Forelimb muscle (tissue), 1 donor: ENCODE measurements at regions not wholly inside any gene's neighbourhood (a gene's known extent, or its start where the extent isn't known, plus 50 kb on each side); places are given as distances from the start of the nearest gene placed in this dataset.
"Not testable (repeated sequence)": the region's sequence is repeated elsewhere in the genome, so short reads cannot be mapped to it uniquely, and the experiment has no call there.

Experiments
- DNase-seq: peaks from one replicate; pipeline ENCODE4 v3.0.0-alpha.2; 2013; ENCODE audit warnings: low read depth

GRCh38 chr16:29310852-29311314 is 95.6 kb downstream of the NPIPB11 start:
- no peak for DNase-seq

- not testable (repeated sequence) for DNase-seq
These were observed 96.3 kb downstream of the NPIPB11 start for GRCh38 chr16:29310243-29310642.

- DNase-seq = not testable (repeated sequence)
These were observed 96.9 kb downstream of the NPIPB11 start for GRCh38 chr16:29309601-29310000.

- DNase-seq = no peak
These were observed 97.6 kb downstream of the NPIPB11 start for GRCh38 chr16:29308644-29309546.

- DNase-seq = no peak
These were observed 98.7 kb downstream of the NPIPB11 start for GRCh38 chr16:29307598-29308507.

- no peak for DNase-seq
These were observed 99.4 kb downstream of the NPIPB11 start for GRCh38 chr16:29306943-29307597.

GRCh38 chr16:29306201-29306600 is 100.3 kb downstream of the NPIPB11 start:
- no peak for DNase-seq

GRCh38 chr16:29305018-29305417 is 101.5 kb downstream of the NPIPB11 start:
- DNase-seq = not testable (repeated sequence)

GRCh38 chr16:29304251-29304650 is 102.3 kb downstream of the NPIPB11 start:
- no peak for DNase-seq

GRCh38 chr16:29303520-29303919 is 103.0 kb downstream of the NPIPB11 start:
- no peak for DNase-seq

GRCh38 chr16:29302976-29303375 is 103.5 kb downstream of the NPIPB11 start:
- no peak for DNase-seq

- not testable (repeated sequence) for DNase-seq
These were observed 104.1 kb downstream of the NPIPB11 start for GRCh38 chr16:29302433-29302832.

- DNase-seq = not testable (repeated sequence)
These were observed 104.7 kb downstream of the NPIPB11 start for GRCh38 chr16:29301662-29302285.

- DNase-seq = not testable (repeated sequence)
These were observed 105.7 kb downstream of the NPIPB11 start for GRCh38 chr16:29300541-29301535.

GRCh38 chr16:29300030-29300491 is 106.5 kb downstream of the NPIPB11 start:
- DNase-seq = not testable (repeated sequence)

GRCh38 chr16:29298997-29299396 is 107.5 kb downstream of the NPIPB11 start:
- not testable (repeated sequence) for DNase-seq

GRCh38 chr16:29298307-29298706 is 108.2 kb downstream of the NPIPB11 start:
- not testable (repeated sequence) for DNase-seq

GRCh38 chr16:29297809-29298177 is 108.7 kb downstream of the NPIPB11 start:
- not testable (repeated sequence) for DNase-seq

- DNase-seq = not testable (repeated sequence)
These were observed 109.2 kb downstream of the NPIPB11 start for GRCh38 chr16:29297144-29297808.
